ENCODE measurements at regions not wholly inside any gene's neighbourhood (a gene's known extent, or its start where the extent isn't known, plus 50 kb on each side); places are given as distances from the start of the nearest gene placed in this dataset.
"Not testable (repeated sequence)": the region's sequence is repeated elsewhere in the genome, so short reads cannot be mapped to it uniquely, and the experiment has no call there.

GRCh38 chr12:67555075-67555717 lies 93.3 kb upstream of the DYRK2 start:
- TF ChIP-seq CTCF (IDR thresholded peaks at IDR 0.05), result not testable (repeated sequence)
- TF ChIP-seq POLR2AphosphoS5 (IDR thresholded peaks at IDR 0.05), result peak in 2 of 3 donors; percentile 28 to 59

All from stomach (tissue), 4 donors.